Heart right ventricle (tissue), 16 donors: ENCODE measurements at regions not wholly inside any gene's neighbourhood (a gene's known extent, or its start where the extent isn't known, plus 50 kb on each side); places are given as distances from the start of the nearest gene placed in this dataset.

Experiments
- ATAC-seq, 8 donors: fragments of 200-7000 bp; cut with Tn5 transposase; one replicate each; pipeline ENCODE4 v1.9.1; 2020; ENCODE audit warnings: mild to moderate bottlenecking in 8 of 8, moderate library complexity in 8 of 8, moderate number of reproducible peaks in 1 of 8
- DNase-seq, 2 donors: peaks; one replicate each; pipeline ENCODE4 v3.0.0-alpha.2; 2020
- H3K27ac ChIP-seq, 10 donors: fragments of 200-600 bp; sonication (generic) in 2 of 10; one replicate each; pipeline versions ENCODE4 v1.5.0 to v1.8.0; 2020 to 2022; ENCODE audit warnings: mild to moderate bottlenecking in 3 of 10
- H3K27me3 ChIP-seq, 7 donors: fragments of 200-600 bp; one replicate each; pipeline ENCODE4 v1.8.0; 2021 to 2022; ENCODE audit warnings: mild to moderate bottlenecking in 2 of 7
- H3K36me3 ChIP-seq, 9 donors: fragments of 200-600 bp; sonication (generic) in 1 of 9; one replicate each; pipeline versions ENCODE4 v1.5.0 to v1.8.0; 2020 to 2022; ENCODE audit warnings: mild to moderate bottlenecking in 2 of 9
- H3K4me1 ChIP-seq, 9 donors: fragments of 200-600 bp; sonication (generic) in 1 of 9; one replicate each; pipeline versions ENCODE4 v1.5.0 to v1.8.0; 2020 to 2022; ENCODE audit warnings: mild to moderate bottlenecking in 4 of 9
- H3K4me3 ChIP-seq, 10 donors: fragments of 200-600 bp; sonication (generic) in 2 of 10; one replicate each; pipeline versions ENCODE4 v1.5.0 to v1.8.0; 2020 to 2022; ENCODE audit warnings: mild to moderate bottlenecking in 7 of 10, moderate library complexity in 2 of 10
- H3K9me3 ChIP-seq, 11 donors: fragments of 200-600 bp in 10 of 11; sonication (generic) in 2 of 11; one replicate each; pipeline versions ENCODE4 v1.5.0 to v1.8.0; 2013 to 2022; ENCODE audit warnings: mild to moderate bottlenecking in 2 of 11, control low read depth in 1 of 11, moderate library complexity in 1 of 11
- CTCF ChIP-seq, 9 donors: fragments of 200-600 bp; sonication (generic) in 2 of 9; IDR thresholded peaks; one replicate each; pipeline versions ENCODE4 v1.5.0 to v1.8.0; 2021 to 2022; ENCODE audit warnings: antibody characterized with exemption in 9 of 9, mild to moderate bottlenecking in 5 of 9, moderate library complexity in 1 of 9
- WGBS, 2 donors: extraction: QIAGEN DNeasy Blood & Tissue Kit; methylation state at CpG; one replicate each; pipeline ENCODE4 v1.1.7; 2013; ENCODE audit warnings: inconsistent platforms in 1 of 2; 5-methylcytosine and 5-hydroxymethylcytosine counted together
- intact Hi-C, 10 donors: fragments of 100-400 bp; cut with DNase I; formaldehyde crosslinking; loops; one replicate each; pipeline versions ENCODE4 v1.11.1 to v1.14.2; 2022
- donor health status: Arrhythmogenic right ventricular cardiomyopathy.
- donor health status: ischemic (EF 13 %, LVEDD 7.1; RV severe dilation, severe dysfunction).
- donor health status: healthy with polysubstance abuse.
- donor health status: DM: no; HTN: yes; CAD: no.
- donor health status: DM: no; HTN: no; CAD: no.
- donor health status: ischemic (EF 25% LVEDD 6.9; RV normal size, moderate dysfunction).
- donor health status: ischemic (EF 25% LVEDD 5.7; RV mildly dilated, moderate dysfunction).
- donor health status: healthy.
- donor health status: DM: yes; HTN: yes; CAD: no.
- donor health status: Ischemic cardiomyopathy.
- donor health status: ischemic (EF 35%, LVEDD 5.7; RV mildly dilated, moderate dysfunction).
- donor health status: nonischemic (EF 11% LVEDD 7.7; RV severe dilation, severe dysfunction).
- donor health status: DM: yes; HTN: yes; CAD: no.
- donor health status: PGD.
- donor health status: ischemic (EF 29% LVEDD 5.4; RV normal size, mild dysfunction).
- donor health status: nonischemic (EF 23%, LVEDD 6.1; RV moderate dilation, normal function).

- WGBS, 2 donors, result 86 to 88% methylated on average over 6 of the region's 6 CpGs
- no peaks in the 10 kb centered on the region for H3K27me3 ChIP-seq
- H3K4me3 ChIP-seq, result no peak overlapping the region
- no peak overlapping the region for H3K27ac ChIP-seq
- no peak for TF ChIP-seq CTCF (IDR thresholded peaks at IDR 0.05)
- no peaks in the 10 kb centered on the region for H3K9me3 ChIP-seq
- peaks cover 0 to 23% (median 0%) of the 10 kb centered on the region in 9 donors for H3K4me1 ChIP-seq
- intact Hi-C loops, result no loop called here
- DNase-seq (no peak), ATAC-seq (no peak)
- H3K36me3 ChIP-seq, result no peaks in the 10 kb centered on the region
Measured at GRCh38 chr6:15904651-15905376, 224.1 kb upstream of the MYLIP start.

DNA sequence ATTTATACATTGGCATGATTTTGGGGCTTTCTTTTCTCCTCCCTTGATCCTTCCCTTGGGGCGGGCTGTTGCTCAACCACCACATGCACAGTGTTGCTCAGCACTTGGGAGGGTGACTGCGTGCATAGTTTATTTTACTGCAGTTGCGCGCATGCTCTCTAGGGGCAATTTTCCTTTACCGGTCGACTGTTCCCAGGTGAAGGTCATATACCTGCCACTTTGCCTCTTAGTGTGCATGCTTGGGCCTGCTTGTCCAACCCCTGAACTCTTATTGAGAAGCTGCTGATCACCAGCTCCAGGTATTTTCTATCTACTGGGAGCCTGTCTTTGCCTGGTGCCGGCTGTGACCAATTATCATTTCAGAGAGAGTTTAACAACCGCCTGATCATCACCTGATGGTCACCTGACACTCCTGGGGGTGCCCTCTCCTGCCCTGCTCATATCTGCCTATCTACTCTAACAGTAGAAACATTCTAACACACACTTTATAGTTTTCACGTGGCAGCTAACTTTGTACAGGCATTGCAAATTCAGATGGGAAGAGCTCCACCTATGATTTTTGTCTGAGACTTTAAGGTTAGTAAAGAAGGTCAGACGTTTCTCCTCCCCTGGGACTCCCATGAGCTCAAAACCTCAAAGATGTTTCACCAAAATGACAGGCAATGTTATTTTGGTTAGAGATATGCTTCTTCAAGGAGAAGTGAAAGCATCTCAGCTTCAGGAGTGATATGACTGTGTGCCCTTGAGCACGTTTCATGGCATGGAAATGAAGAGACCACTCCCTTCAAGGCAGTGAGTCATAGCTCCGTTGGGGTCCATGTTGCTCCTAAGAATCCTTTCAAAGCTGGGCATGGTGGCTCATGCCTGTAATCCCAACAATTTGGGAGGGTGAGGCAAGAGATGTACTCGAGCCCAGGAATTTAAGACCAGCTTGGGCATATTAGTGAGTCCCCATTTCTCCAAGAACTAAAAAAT lies 227.5 kb upstream of the MYLIP start:
- Histone ChIP-seq H3K4me3 (no peak overlapping the region), H3K27ac (no peak overlapping the region), H3K27me3 (no peaks in the 10 kb centered on the region), H3K4me1 (peaks cover 0 to 37% (median 10%) of the 10 kb centered on the region in 9 donors), H3K36me3 (no peaks in the 10 kb centered on the region), H3K9me3 (no peaks in the 10 kb centered on the region)
- DNase-seq (no peak), ATAC-seq (no peak)
- 77 to 78% methylated on average over 13 of the region's 13 CpGs for WGBS, 2 donors
- intact Hi-C loops, result no loop called here
- TF ChIP-seq CTCF (IDR thresholded peaks at IDR 0.05), result no peak

DNA sequence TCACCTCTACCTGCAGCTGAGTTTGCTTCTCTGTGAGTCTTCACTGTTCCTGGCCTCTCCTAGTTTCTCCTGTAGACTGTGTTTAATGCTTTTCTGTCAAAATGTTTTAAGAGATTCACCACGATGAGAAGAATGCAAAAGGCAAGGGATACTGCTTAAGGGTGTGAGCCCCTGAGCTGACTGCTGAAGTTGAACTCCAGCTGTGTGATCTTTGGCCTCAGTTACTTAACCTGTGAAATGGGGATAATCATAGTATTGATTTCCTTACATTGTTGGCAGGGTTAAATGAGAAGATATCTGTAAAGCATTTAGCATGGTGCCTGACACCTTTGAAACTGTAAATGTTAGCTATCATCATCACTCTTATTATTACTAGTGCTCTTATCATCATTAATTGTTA lies 230.2 kb upstream of the MYLIP start:
- Histone ChIP-seq H3K36me3 (no peaks in the 10 kb centered on the region), H3K27ac (no peak overlapping the region), H3K27me3 (no peaks in the 10 kb centered on the region), H3K9me3 (peaks cover 0 to 3% (median 0%) of the 10 kb centered on the region in 11 donors), H3K4me1 (peaks cover 0 to 35% (median 16%) of the 10 kb centered on the region in 9 donors), H3K4me3 (no peak overlapping the region)
- no peak for ATAC-seq
- no peak for TF ChIP-seq CTCF (IDR thresholded peaks at IDR 0.05)
- DNase-seq, result no peak
- WGBS, 2 donors, result 0% methylated on average over 1 of the region's 1 CpG
- intact Hi-C loops, result no loop called here

DNA sequence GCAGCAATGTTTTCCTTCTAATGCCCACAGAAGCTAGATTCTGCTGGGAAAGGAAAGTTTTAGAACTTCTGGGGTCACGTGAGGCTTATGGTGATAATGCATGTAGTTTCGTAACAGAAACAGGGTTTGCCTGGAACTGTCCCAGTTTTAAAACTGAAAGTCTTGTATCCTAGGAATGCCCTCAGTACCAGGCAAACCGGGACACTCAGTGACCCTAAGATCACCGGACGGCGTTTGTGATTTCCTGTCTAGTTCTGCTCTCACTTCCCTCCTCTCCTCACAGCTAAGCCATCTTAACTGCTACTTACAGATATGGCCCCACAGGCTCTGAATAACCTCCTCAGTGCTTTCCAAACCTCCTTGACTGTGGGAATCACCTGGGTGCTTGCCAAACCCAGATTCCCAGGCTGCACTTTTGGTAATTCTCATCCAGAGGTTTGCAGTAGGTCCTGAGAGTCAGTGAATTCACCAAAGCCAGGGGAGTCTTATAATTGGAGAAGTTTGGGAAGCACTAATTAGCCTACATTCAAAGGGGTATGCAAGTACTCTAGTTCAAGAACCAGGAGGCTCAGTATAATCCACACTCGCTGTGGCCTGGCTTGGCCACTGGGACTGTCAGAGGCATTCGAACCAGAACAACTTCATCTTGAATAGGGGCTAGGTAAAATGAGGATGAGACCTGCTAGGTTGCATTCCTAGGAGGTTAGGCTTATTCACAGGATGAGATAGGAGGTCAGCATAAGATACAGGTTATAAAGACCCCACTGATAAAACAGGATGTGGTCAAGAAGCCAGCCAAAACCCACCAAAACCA lies 231.6 kb upstream of the MYLIP start:
- peaks cover 0 to 40% (median 16%) of the 10 kb centered on the region in 9 donors for H3K4me1 ChIP-seq
- WGBS, 2 donors, result 39 to 55% methylated on average over 8 of the region's 8 CpGs
- DNase-seq (peak in 1 of 2 donors; percentile 53), ATAC-seq (peak; percentile 61 to 92 (median 84))
- H3K36me3 ChIP-seq, result no peaks in the 10 kb centered on the region
- no peaks in the 10 kb centered on the region for H3K27me3 ChIP-seq
- no peak for TF ChIP-seq CTCF (IDR thresholded peaks at IDR 0.05)
- H3K27ac ChIP-seq, result peak overlapping the region in 9 of 10 donors; percentile 38 to 76 (median 53)
- H3K4me3 ChIP-seq, result peak overlapping the region in 3 of 10 donors; percentile 7 to 25 (median 13)
- H3K9me3 ChIP-seq, result peaks cover 0 to 13% (median 2%) of the 10 kb centered on the region in 11 donors
- intact Hi-C loops, result no loop called here
